Activated T-cell treated with anti-CD3 and anti-CD28 coated beads, Interleukin-2, amount 50 U/mL, for 1 hour (primary cell): ENCODE measurements at regions not wholly inside any gene's neighbourhood (a gene's known extent, or its start where the extent isn't known, plus 50 kb on each side); places are given as distances from the start of the nearest gene placed in this dataset.
A peak's percentile ranks its signal among the peaks of the same experiment; 100 is the strongest.

Experiments used
- DNase-seq: peaks from one replicate; pipeline ENCODE4 v3.0.0-alpha.2; 2020

- DNase-seq, result no peak
Measured at GRCh38 chr5:73395256-73395655, 53.3 kb downstream of the FOXD1 start.

DNA sequence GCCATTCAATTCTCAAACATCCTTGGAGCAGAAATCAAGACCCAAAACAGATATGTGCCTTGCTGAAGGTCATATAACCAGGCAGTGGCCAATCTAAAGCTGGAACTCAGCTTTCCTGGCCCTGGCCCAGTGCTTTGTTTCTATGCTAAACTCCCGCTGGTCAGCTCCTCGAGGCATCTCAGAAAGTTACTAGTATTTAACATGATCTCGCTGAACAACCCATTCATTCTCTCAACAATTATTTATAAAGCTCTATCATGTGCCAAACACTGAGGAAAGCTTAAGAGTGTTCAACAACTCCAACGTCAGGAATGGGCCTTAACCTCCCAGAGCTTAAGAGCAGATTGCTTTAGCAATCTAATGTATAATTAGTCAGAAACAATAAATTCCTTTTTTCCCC, 54.0 kb downstream of the FOXD1 start:
- DNase-seq, result no peak

- DNase-seq, result no peak
Measured at GRCh38 chr5:73393611-73394489, 54.7 kb downstream of the FOXD1 start.

- no peak for DNase-seq
Measured at GRCh38 chr5:73392775-73393174, 55.8 kb downstream of the FOXD1 start.

- DNase-seq, result no peak
Measured at GRCh38 chr5:73391441-73391881, 57.1 kb downstream of the FOXD1 start.

DNA sequence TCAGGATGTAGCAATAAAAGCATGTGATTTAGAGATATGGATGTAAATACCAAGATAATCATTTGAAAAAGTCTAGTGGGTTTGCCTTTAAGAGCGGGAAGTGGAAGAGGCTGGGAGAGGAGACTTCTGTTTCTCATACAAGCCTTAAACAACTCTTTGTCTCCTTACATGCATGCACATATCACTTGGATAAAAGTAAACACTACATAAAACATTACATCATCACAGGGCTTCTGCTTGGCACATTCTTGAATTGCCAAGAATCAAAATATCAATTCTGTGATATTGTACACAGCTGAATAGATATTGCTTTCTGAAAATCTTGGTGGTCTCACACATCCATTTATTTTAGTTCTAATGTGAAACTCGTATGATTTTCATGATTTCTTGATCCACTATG, 57.6 kb downstream of the FOXD1 start:
- no peak for DNase-seq

DNA sequence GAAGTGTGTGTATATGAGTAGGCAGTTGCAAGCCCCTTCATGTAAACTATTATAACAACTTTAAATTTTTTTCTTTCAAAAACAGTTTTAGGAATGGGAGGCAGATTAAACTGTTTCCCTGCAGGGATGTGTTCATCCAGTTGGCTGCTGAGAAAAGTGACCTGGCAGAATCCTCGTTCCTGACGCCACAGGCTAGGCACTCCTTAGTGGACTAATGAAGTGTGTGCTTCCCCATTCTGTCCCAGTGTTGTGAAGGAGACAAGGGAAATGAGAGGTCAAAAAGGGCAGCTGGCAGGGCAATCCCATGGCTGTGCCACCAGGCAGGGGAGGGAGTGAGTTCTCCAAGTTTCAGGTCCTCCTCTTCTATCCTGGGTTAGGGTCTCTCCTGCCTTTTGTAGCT, 59.8 kb downstream of the FOXD1 start:
- DNase-seq, result no peak

DNA sequence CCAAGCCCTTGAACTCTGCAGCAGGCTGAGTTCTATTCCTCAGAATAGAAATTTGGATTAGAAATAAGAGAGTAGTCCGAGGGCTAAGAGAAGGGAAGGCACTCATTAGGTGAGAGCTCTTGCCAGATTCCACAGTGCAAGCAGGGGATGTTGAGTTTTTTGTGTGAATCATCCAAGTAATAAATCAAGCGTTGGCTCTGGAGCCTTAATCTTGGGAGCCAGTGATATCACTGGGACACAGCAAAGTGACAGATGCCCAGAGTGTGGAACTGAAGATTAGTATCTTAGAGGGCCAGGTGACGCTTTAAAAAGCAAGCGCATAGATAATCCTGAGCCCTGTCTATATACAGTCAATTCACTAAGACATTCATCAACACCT, 60.3 kb downstream of the FOXD1 start:
- no peak for DNase-seq

- DNase-seq, result no peak
Measured at GRCh38 chr5:73387601-73388305, 60.8 kb downstream of the FOXD1 start.

DNA sequence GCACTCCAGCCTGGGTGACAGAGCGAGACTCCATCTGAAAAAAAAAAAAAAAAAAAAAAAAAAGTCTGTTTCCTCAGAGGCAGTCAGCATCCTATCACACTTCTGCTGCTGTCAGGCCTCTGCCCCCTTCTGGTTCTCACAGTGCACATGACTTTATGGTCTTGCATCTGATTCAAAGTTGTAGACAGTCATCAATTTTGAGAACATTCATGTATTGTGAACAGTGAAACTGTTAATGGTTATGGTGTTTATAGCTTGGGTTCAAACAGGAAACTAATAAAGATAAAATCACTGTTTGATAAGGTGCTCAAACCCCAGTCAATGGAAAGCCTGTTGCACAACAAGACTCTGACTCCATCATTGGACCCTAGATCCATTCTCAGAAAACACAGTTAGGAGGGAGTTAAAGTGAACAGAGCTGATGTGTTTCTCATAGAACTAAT, 61.4 kb downstream of the FOXD1 start:
- DNase-seq, result no peak

- no peak for DNase-seq
Measured at GRCh38 chr5:73384861-73385260, 63.7 kb downstream of the FOXD1 start.

DNA sequence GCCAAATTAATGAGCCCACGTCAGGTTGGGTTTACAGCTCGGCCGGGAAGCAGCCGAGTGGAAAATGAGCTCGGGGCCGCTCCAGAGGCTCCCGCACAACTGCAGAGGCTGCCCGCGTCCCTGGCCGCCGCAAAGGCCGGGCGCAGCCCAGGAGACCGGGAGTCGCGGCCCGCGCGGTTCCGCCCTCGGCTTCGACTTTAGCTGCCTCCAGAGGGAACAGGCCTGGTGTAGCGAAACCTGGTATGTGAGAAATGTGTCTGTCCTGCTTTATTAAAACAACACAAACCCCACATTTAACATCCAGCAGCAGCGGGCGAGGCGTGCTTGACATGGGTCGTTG, 66.2 kb downstream of the FOXD1 start:
- DNase-seq, result no peak

GRCh38 chr5:73381590-73382400, 66.8 kb downstream of the FOXD1 start:
- peak; percentile 38 for DNase-seq

DNA sequence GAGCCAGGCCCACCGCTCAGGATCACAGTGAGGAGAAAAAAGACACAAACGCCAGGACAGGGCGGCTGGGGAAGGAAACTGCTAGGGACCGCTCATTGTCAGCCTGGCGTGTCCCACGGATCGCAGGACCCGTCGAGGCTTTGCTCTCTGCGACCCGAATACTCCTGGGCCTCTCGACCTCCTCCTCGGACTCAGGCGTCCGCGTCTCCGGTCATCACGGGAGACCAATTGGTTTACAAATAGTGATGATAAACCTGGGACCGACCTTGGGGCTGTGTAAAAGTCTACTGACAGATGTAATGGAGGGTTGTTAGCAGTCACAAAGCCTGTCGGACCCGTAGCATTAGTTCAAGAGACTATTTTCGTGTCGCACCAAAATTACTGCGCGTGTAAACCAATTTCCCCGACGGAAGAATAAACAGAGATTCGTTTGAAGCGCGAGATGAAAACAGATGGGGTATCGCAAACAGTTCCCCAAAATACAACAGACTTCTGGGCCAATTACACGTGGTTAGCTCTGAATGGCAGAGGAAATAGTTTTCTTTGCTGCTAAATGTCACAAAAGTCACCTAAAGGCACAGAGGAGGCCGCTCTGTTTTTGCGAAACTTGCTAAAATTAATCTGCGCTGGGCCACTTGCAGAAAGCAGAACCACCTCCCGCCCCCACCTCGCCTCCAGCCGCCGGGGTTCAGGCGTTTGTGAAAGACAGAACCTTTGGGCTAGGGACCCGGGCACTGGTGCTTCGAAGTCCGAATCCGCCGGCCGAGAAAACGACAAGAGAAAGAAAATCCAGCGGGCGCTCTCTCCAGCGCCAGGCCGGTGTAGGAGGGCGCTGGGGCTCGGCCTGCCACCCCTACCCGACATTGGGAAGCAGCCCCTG, 67.6 kb downstream of the FOXD1 start:
- DNase-seq, result no peak

DNA sequence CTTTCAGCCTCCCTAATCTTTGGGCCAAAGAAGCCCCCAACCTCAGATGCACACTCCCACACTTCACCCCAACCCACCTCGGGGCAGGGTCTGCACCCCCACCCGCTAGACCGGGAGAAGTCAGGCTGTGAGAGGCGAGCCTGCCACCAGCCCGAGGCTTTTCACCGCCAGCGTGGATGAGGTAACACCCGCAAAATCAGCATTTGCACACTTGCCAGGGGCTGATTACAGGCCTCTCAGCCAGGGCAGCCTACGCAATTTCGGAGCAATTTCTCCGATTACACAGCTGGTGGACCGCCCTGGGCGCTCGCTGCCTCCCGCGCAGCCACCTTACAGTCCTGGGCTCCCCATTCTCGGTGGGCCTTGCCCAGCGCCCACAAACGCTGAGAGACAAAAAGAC, 68.5 kb downstream of the FOXD1 start:
- no peak for DNase-seq

DNA sequence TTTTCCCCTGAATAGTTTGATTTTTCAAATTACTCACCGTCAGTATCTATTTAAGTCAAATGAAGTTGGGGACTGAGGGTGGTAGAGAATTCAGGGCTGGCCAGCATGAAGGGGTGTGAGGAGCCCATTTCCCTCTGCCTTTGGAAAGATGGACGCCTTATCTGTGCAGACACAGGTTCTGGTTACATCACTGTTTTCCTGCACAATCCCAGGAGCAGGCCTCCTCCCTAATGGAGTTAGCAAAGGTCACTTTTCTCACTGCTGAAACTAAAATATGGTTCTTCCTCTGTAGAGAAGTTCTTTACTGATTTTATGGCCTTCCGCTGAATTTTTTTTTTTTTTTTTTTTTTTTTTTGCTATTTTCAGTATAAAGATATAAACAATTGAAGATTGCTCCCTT, 69.1 kb downstream of the FOXD1 start:
- no peak for DNase-seq

DNA sequence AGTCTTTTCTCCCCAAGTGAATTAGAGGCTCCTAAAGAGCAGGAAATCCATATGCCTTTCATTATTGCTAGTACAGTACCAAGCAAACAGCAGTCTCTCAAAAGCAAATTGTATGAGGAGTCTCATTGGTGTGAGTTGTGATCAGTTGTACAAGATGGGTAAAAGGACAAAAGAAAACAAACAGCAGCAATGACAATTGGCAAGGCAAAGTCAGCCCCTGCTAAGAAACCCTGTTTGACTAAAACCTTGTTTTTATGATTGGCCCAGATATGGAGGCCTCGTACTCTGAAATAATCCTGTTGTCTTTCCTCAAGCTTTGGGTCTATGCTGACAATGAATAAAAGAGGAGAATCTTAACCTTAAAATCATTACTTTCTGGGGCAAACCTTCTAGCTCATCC, 69.8 kb downstream of the FOXD1 start:
- no peak for DNase-seq

DNA sequence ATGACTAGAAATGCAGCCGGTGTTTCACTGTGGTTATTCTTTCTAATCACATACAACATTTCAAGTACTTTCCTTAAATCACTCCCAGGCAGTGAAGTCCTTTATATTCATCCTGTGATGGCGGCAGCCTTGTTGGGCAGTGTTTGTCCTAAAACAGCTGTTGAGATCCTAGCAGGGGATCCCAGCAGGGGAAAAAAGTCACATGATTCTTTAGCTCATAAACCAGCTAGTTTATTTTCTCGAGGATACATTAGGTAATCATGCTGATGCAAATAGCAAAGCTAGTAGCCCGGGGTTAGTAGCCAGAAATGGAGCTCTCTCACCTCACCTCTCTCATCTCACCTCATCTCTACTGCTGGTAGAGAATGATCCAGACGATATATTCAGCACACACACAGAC, 70.5 kb downstream of the FOXD1 start:
- no peak for DNase-seq

- DNase-seq, result no peak
Measured at GRCh38 chr5:73376618-73377170, 71.9 kb downstream of the FOXD1 start.

- DNase-seq, result no peak
Measured at GRCh38 chr5:73375949-73376348, 72.6 kb downstream of the FOXD1 start.

- DNase-seq, result no peak
Measured at GRCh38 chr5:73375191-73375545, 73.4 kb downstream of the FOXD1 start.

GRCh38 chr5:73374520-73375190, 73.9 kb downstream of the FOXD1 start:
- DNase-seq, result no peak
